PC-3 (cell line): ENCODE measurements at regions not wholly inside any gene's neighbourhood (a gene's known extent, or its start where the extent isn't known, plus 50 kb on each side); places are given as distances from the start of the nearest gene placed in this dataset.

Experiments used
- ATAC-seq: fragments of 200-7000 bp; cut with Tn5 transposase; 2 replicates; pipeline ENCODE4 v1.9.1; 2020; ENCODE audit warnings: mild to moderate bottlenecking, moderate library complexity
- BruUV-seq: library from RNA; stranded (reverse); fragments of 400-500 nt; replicated peaks from 2 replicates; lab custom pipeline; 2021; lab: Mats Ljungman, UMichigan
- CTCF ChIA-PET: fragments of 300-600 bp; sonication (Branson Sonifier 250); formaldehyde crosslinking; loops from one replicate; lab custom pipeline; 2022; ENCODE audit warnings: antibody characterized with exemption; lab: Charles Lee
- POLR2A ChIA-PET: fragments of 300-600 bp; sonication (Branson Sonifier 250); formaldehyde crosslinking; loops from one replicate; lab custom pipeline; 2022; ENCODE audit warnings: antibody characterized with exemption; ENCODE audit not compliant: unreplicated experiment; lab: Charles Lee
- DNase-seq: peaks from one replicate; pipeline ENCODE4 v3.0.0-alpha.2; 2015
- H2AFZ ChIP-seq: fragments of 300-600 bp; sonication (generic); 2 replicates; pipeline ENCODE4 v1.6.0; 2016; ENCODE audit warnings: antibody characterized with exemption, low read length
- H3F3A ChIP-seq: fragments of 300-600 bp; sonication (generic); one replicate; pipeline ENCODE4 v1.6.0; 2017; ENCODE audit warnings: antibody characterized with exemption, low read length, control low read depth, mild to moderate bottlenecking; ENCODE audit not compliant: unreplicated experiment
- H3K27ac ChIP-seq: fragments of 300-600 bp; sonication (generic); 2 replicates; pipeline ENCODE4 v1.5.1; 2016; ENCODE audit warnings: mild to moderate bottlenecking, low read length
- H3K27me3 ChIP-seq: fragments of 300-600 bp; sonication (generic); 2 replicates; pipeline ENCODE4 v1.6.1; 2016; ENCODE audit warnings: low read length, mixed read lengths
- H3K36me3 ChIP-seq: fragments of 300-600 bp; sonication (generic); 2 replicates; pipeline ENCODE4 v1.6.1; 2016; ENCODE audit warnings: low read depth, mixed run types, low read length, mixed read lengths
- H3K4me1 ChIP-seq: fragments of 300-600 bp; sonication (generic); 2 replicates; pipeline ENCODE4 v1.5.1; 2016; ENCODE audit warnings: low read length; ENCODE audit not compliant: insufficient read depth
- H3K4me2 ChIP-seq: fragments of 300-600 bp; sonication (generic); 2 replicates; pipeline ENCODE4 v1.6.0; 2016; ENCODE audit warnings: low read length
- H3K4me3 ChIP-seq: fragments of 300-600 bp; sonication (generic); 2 replicates; pipeline ENCODE4 v1.5.1; 2016; ENCODE audit warnings: mild to moderate bottlenecking, low read length, mixed read lengths
- H3K79me2 ChIP-seq: fragments of 300-600 bp; sonication (generic); 2 replicates; pipeline ENCODE4 v1.6.1; 2017; ENCODE audit warnings: low read length, mixed read lengths
- H3K9ac ChIP-seq: fragments of 300-600 bp; sonication (generic); 2 replicates; pipeline ENCODE4 v1.6.0; 2016; ENCODE audit warnings: mild to moderate bottlenecking, low read length
- H3K9me2 ChIP-seq: fragments of 300-600 bp; sonication (generic); replicated peaks from 2 replicates; pipeline ENCODE4 v1.6.1; 2016; ENCODE audit warnings: mixed run types, low read length, mixed read lengths
- H3K9me3 ChIP-seq: fragments of 300-600 bp; sonication (generic); 2 replicates; pipeline ENCODE4 v1.6.1; 2016; ENCODE audit warnings: low read length, mixed read lengths
- H4K20me1 ChIP-seq: fragments of 300-600 bp; sonication (generic); 2 replicates; pipeline ENCODE4 v1.6.1; 2016; ENCODE audit warnings: low read length, mixed read lengths
- CTCF ChIP-seq: fragments of 300-600 bp; sonication (generic); conservative IDR thresholded peaks from 2 replicates; pipeline ENCODE4 v1.5.1; 2017; ENCODE audit warnings: antibody characterized with exemption, low read depth, mild to moderate bottlenecking, low read length
- EZH2 ChIP-seq: fragments of 300-600 bp; sonication (generic); IDR thresholded peaks from one replicate; pipeline ENCODE4 v1.6.1; 2017; ENCODE audit warnings: antibody characterized with exemption, mild to moderate bottlenecking, low read length; ENCODE audit not compliant: unreplicated experiment
- EZH2phosphoT487 ChIP-seq: fragments of 300-600 bp; sonication (generic); IDR thresholded peaks from 2 replicates; pipeline ENCODE4 v1.6.1; 2018; ENCODE audit warnings: mild to moderate bottlenecking, antibody characterized with exemption, low read length, borderline replicate concordance
- intact Hi-C: fragments of 100-400 bp; cut with micrococcal nuclease; formaldehyde crosslinking; loops from 2 replicates; pipeline ENCODE4 v1.9.0; 2023

GRCh38 chr6:88558981-88559380, 392.8 kb upstream of the CNR1 start:
- H3K9me2 ChIP-seq, result no peaks in the 10 kb centered on the region
- no peaks in the 10 kb centered on the region for H3F3A ChIP-seq
- H3K9ac ChIP-seq, result no peak overlapping the region
- H3K4me1 ChIP-seq, result no peaks in the 10 kb centered on the region
- TF ChIP-seq EZH2, result no peak
- H3K79me2 ChIP-seq, result no peaks in the 10 kb centered on the region
- no peak overlapping the region for H2AFZ ChIP-seq
- H3K27me3 ChIP-seq, result no peaks in the 10 kb centered on the region
- H3K4me2 ChIP-seq, result no peak overlapping the region
- ChIA-PET CTCF (no interaction called here), POLR2A (no interaction called here)
- DNase-seq (no peak), ATAC-seq (no peak)
- no peaks in the 10 kb centered on the region for H4K20me1 ChIP-seq
- intact Hi-C loops, result no loop called here
- H3K36me3 ChIP-seq, result no peaks in the 10 kb centered on the region
- no peak overlapping the region for H3K27ac ChIP-seq
- H3K9me3 ChIP-seq, result no peaks in the 10 kb centered on the region
- no peak overlapping the region for H3K4me3 ChIP-seq
- no TSS peak for BruUV-seq

DNA sequence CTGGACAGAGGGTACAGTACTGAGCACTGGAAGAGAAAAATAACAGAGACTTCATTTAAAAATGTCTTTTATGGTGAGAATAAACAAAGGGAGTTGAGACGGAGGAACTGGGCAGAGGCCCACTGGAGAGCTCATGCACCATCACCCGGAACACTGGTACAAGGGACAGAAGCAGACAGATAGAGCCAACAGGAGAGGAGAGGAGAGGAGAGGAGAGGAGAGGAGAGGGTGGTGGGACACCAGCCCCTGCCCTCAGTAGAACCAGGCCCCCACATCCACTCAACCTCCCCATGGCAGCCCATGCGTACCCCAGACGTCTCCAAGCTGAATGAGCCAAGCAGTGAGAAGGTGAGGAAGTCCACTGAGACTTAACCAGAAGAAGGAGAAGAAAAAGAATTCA, 390.5 kb upstream of the CNR1 start:
- ChIA-PET CTCF (no interaction called here), POLR2A (no interaction called here)

DNA sequence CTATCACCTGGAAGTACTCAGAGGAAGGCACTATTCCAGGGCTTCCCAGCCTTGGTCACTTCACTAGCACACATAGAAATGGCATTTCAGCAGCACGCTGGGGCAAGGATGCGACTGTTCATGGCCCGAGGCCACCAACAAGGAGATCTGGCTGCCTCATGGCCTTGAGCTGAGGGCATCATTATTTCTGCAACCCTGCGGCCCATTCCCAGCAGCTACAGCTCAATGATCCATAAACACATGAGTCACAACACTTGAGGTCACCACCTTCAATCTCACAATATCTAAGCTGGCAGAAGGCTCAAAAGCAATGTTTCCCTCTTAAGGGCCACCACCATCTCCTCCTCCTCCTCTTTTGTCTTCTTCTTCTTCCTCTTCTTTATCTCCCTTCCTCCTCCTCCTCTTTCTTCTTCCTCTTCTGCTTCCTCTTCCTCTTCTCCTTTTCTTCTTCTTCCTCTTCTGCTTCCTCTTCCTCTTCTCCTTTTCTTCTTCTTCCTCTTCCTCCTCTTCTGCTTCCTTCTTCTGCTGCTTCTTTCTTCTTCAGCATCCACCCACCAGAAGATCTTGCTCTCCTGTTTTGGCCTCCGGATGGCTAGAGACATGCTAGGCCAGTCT, 382.9 kb upstream of the CNR1 start:
- no TSS peak for BruUV-seq
- ChIA-PET CTCF (no interaction called here), POLR2A (no interaction called here)
- Histone ChIP-seq H3K36me3 (no peaks in the 10 kb centered on the region), H3F3A (no peaks in the 10 kb centered on the region), H3K9me2 (no peaks in the 10 kb centered on the region), H3K4me3 (no peak overlapping the region), H3K27me3 (peaks cover 15% of the 10 kb centered on the region), H2AFZ (no peak overlapping the region), H3K4me2 (no peak overlapping the region), H3K9ac (no peak overlapping the region), H3K4me1 (no peaks in the 10 kb centered on the region), H3K9me3 (no peaks in the 10 kb centered on the region), H3K27ac (no peak overlapping the region), H4K20me1 (no peaks in the 10 kb centered on the region), H3K79me2 (no peaks in the 10 kb centered on the region)
- ATAC-seq (no peak), DNase-seq (no peak)
- intact Hi-C loops, result no loop called here
- TF ChIP-seq CTCF (no peak), EZH2phosphoT487 (no peak), EZH2 (no peak)

More for the DNA sequence above, 390.5 kb upstream of the CNR1 start:
- Histone ChIP-seq H3K27ac (no peak overlapping the region), H3K9ac (no peak overlapping the region), H3K79me2 (no peaks in the 10 kb centered on the region), H2AFZ (no peak overlapping the region), H3K9me3 (no peaks in the 10 kb centered on the region), H3K36me3 (no peaks in the 10 kb centered on the region), H4K20me1 (no peaks in the 10 kb centered on the region), H3F3A (no peaks in the 10 kb centered on the region), H3K27me3 (no peaks in the 10 kb centered on the region), H3K4me1 (no peaks in the 10 kb centered on the region), H3K9me2 (no peaks in the 10 kb centered on the region), H3K4me2 (no peak overlapping the region), H3K4me3 (no peak overlapping the region)
- intact Hi-C loops, result no loop called here
- DNase-seq (no peak), ATAC-seq (no peak)
- TF ChIP-seq CTCF, result no peak
- TF ChIP-seq EZH2, result no peak
- no peak for TF ChIP-seq EZH2phosphoT487
- BruUV-seq, result no TSS peak
